Common myeloid progenitor, CD34-positive (primary cell): ENCODE measurements at regions not wholly inside any gene's neighbourhood (a gene's known extent, or its start where the extent isn't known, plus 50 kb on each side); places are given as distances from the start of the nearest gene placed in this dataset.

Experiments
- CTCF ChIA-PET: fragments of 350-600 bp; sonication (Branson Sonifier 250); formaldehyde crosslinking; loops from one replicate; lab custom pipeline; 2021; ENCODE audit warnings: antibody characterized with exemption; lab: Charles Lee
- POLR2A ChIA-PET: fragments of 350-600 bp; sonication (Branson Sonifier 250); formaldehyde crosslinking; loops from one replicate; lab custom pipeline; 2021; ENCODE audit warnings: antibody characterized with exemption; lab: Charles Lee
- DNase-seq, 3 donors: peaks; one replicate each; pipeline versions ENCODE4 v3.0.0 to v3.0.0-alpha.2; 2013
- H3K27ac ChIP-seq, 2 experiments: 1 replicate in 1 of 2; 2 replicates in 1 of 2; pipeline ENCODE4 v1.7.0; 2013; ENCODE audit warnings: inconsistent platforms in 2 of 2, low read length in 2 of 2, mild to moderate bottlenecking in 2 of 2, low read depth in 1 of 2, moderate library complexity in 1 of 2; ENCODE audit not compliant: severe bottlenecking in 2 of 2, insufficient read depth in 1 of 2, poor library complexity in 1 of 2
- H3K27me3 ChIP-seq, 5 experiments: replicated peaks in 2 of 5; 1 replicate in 3 of 5; 2 replicates in 2 of 5; pipeline versions ENCODE4 v1.6.1 to v1.7.0; 2013; ENCODE audit warnings: low read length in 4 of 5, mild to moderate bottlenecking in 2 of 5, moderate library complexity in 2 of 5, inconsistent platforms in 1 of 5; ENCODE audit not compliant: insufficient read depth in 5 of 5, control insufficient read depth in 4 of 5
- H3K36me3 ChIP-seq, 4 experiments: 1 replicate in 2 of 4; 2 replicates in 2 of 4; pipeline versions ENCODE4 v1.6.1 to v1.7.0; 2013; ENCODE audit warnings: low read length in 3 of 4, control low read depth in 1 of 4, mild to moderate bottlenecking in 1 of 4; ENCODE audit not compliant: control insufficient read depth in 4 of 4, insufficient read depth in 4 of 4
- H3K4me1 ChIP-seq, 4 experiments: 1 replicate in 3 of 4; 2 replicates in 1 of 4; pipeline versions ENCODE4 v1.6.1 to v1.7.1; 2013; ENCODE audit warnings: low read length in 3 of 4, mild to moderate bottlenecking in 3 of 4, control low read depth in 1 of 4, inconsistent platforms in 1 of 4, moderate library complexity in 1 of 4; ENCODE audit not compliant: control insufficient read depth in 4 of 4, insufficient read depth in 4 of 4; ENCODE audit errors: control extremely low read depth in 1 of 4
- H3K4me3 ChIP-seq, 7 experiments: 1 replicate in 4 of 7; 2 replicates in 3 of 7; pipeline versions ENCODE4 v1.5.1 to v1.7.0; 2013; ENCODE audit warnings: mild to moderate bottlenecking in 7 of 7, low read length in 6 of 7, moderate library complexity in 6 of 7, inconsistent platforms in 2 of 7, low read depth in 2 of 7, control low read depth in 1 of 7; ENCODE audit not compliant: insufficient read depth in 4 of 7, control insufficient read depth in 1 of 7; ENCODE audit errors: extremely low read depth in 1 of 7
- H3K9me3 ChIP-seq, 5 experiments: 1 replicate in 4 of 5; 2 replicates in 1 of 5; pipeline versions ENCODE4 v1.6.1 to v1.7.1; 2013; ENCODE audit warnings: low read length in 4 of 5, mild to moderate bottlenecking in 2 of 5, inconsistent platforms in 1 of 5, low read depth in 1 of 5, moderate library complexity in 1 of 5; ENCODE audit not compliant: control insufficient read depth in 4 of 5, insufficient read depth in 2 of 5; ENCODE audit errors: control extremely low read depth in 1 of 5
- WGBS: methylation state at CpG from one replicate; pipeline ENCODE4 v1.1.5; 2013; ENCODE audit not compliant: insufficient coverage; 5-methylcytosine and 5-hydroxymethylcytosine counted together

DNA sequence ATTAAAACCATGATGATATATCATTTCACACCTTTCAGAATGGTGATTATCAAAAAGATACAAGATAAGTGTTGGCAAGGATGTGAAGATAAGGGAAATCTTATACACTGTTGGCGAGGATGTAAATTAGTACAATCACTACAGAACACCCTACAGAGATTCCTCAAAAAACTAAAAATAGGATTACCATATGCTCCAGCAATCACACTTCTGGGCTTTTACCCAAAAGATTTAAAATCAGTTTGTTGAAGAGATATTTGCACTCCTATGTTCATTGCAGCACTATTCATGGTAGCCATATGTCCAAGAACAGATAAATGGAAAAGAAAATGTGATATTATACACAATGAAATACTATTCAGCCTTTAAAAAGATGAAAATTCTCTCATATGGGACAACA lies 240.4 kb downstream of the GABRG1 start:
- H3K36me3 ChIP-seq = no peaks in the 10 kb centered on the region
- POLR2A ChIA-PET = no interaction called here
- no peaks in the 10 kb centered on the region for H3K4me1 ChIP-seq
- CTCF ChIA-PET = no interaction called here
- peaks cover 0 to 7% (median 0%) of the 10 kb centered on the region in 5 experiments for H3K9me3 ChIP-seq
- H3K4me3 ChIP-seq = no peak overlapping the region
- no CpG with 5 or more reads among the region's 1 CpG for whole genome bisulfite sequencing
- no peak overlapping the region for H3K27ac ChIP-seq
- DNase-seq = no peak
- no peaks in the 10 kb centered on the region for H3K27me3 ChIP-seq

DNA sequence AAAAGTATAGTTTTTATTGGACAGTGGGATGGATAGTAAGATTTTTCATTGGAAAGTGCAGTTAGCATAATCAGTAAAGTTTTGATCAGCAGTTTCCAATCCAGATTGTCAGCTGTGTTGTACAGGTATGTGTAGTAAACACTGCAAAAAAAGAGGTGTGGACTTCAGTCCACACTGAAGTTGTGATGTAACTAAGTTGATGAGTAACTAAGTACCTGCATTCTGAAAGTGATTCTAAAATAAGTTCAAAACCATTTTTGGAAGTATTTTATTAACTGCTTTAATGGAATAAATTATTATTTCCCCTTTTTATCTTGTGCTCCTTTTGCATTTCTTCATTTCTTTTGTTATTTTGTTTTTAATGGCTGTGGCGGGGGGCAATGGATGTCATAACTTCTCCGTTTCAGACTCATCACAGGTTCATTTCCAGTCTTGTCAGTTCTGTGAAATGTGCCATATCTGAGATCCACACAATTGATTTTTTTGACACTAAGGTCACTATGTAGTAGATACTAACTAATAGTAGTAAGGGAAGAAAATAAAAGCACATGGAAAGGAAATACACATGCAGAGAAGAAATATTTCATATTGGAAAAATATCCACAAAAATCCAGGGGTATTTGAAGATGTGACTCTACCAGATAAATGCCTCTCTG lies 247.5 kb downstream of the GABRG1 start:
- ChIA-PET CTCF (interaction anchor here (0.7 kb wide), 1 partner anchor 10 kb away, joined by 3 read pairs; no protein-coding TSS in a partner anchor), POLR2A (no interaction called here)
- no peaks in the 10 kb centered on the region for H3K27me3 ChIP-seq
- no CpG with 5 or more reads among the region's 2 CpGs for WGBS
- H3K4me3 ChIP-seq = no peak overlapping the region
- no peaks in the 10 kb centered on the region for H3K9me3 ChIP-seq
- no peaks in the 10 kb centered on the region for H3K36me3 ChIP-seq
- H3K4me1 ChIP-seq = no peaks in the 10 kb centered on the region
- H3K27ac ChIP-seq = no peak overlapping the region
- no peak for DNase-seq

DNA sequence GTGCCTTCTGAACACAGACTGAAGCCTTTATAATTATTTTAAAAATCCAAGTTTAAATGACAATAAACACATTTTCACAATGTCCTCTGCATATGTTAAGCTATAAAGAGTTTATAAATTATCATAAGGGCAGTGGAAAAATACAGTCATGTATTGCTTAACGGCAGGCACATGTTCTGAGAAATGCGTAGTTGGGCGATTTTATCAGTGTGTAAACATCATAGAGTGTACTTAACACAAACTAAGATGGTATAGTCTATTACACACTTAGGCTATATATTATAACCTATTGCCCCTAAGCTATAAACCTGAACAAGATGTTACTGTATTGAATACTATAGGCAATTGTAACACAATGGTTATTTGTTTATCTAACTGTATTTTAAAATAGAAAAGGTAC lies 254.7 kb downstream of the GABRG1 start:
- ChIA-PET POLR2A (interaction anchor here (1.4 kb wide), 1 partner anchor 27 kb away, joined by 4 read pairs; no protein-coding TSS in a partner anchor), CTCF (interaction anchor here (0.9 kb wide), 1 partner anchor 11 kb away, joined by 3 read pairs; no protein-coding TSS in a partner anchor)
- WGBS = no CpG with 5 or more reads among the region's 3 CpGs

DNA sequence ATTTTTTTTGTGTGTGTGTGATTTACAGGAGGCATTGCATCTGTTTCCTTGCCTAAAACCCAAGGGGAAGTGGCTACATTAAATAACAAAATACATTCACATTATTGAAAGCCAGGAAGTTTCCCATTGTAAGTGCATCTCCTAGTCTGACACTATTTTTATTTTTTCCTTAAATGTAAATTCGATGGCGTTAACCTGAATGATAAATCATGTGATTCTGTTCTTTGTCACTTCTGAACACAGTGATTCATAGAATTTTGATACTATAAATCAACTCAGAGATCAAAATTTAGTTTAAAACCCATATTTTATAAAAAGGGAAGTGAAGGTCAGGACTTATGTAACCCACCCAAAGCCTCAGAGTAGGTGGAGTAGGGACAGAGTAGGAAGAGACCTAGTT lies 258.1 kb downstream of the GABRG1 start:
- DNase-seq = peak; percentile 37 to 82 (median 77)
- Histone ChIP-seq H3K27me3 (no peaks in the 10 kb centered on the region), H3K4me1 (peaks cover 3 to 33% (median 11%) of the 10 kb centered on the region in 4 experiments), H3K36me3 (no peaks in the 10 kb centered on the region), H3K4me3 (no peak overlapping the region), H3K9me3 (no peaks in the 10 kb centered on the region), H3K27ac (peak overlapping the region in 1 of 2 experiments; percentile 21)
- ChIA-PET POLR2A (no interaction called here), CTCF (no interaction called here)
- no CpG with 5 or more reads among the region's 2 CpGs for WGBS

More for the DNA sequence above, 254.7 kb downstream of the GABRG1 start:
- Histone ChIP-seq H3K36me3 (no peaks in the 10 kb centered on the region), H3K27me3 (no peaks in the 10 kb centered on the region), H3K4me1 (peaks cover 3 to 16% (median 11%) of the 10 kb centered on the region in 4 experiments), H3K27ac (no peak overlapping the region), H3K9me3 (no peaks in the 10 kb centered on the region), H3K4me3 (no peak overlapping the region)
- DNase-seq = no peak

DNA sequence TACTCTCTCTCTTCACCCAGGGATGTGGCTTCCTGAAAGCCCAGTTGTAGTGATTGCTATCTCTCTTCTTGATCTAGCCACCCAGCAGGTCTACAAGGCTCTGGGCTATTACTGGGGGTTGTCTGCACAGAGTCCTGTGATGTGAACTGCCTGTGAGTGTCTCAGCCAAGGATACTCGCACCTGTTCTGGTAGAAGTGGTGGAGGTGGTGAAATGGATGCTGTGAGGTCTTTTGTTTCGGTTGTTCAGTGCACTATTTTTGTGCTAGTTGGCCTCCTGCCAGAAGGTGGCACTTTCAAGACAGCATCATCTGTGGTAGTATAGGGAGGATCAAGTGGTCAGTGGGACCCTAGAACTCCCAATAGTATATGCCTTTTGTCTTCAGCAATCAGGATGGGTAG lies 268.0 kb downstream of the GABRG1 start:
- Histone ChIP-seq H3K27ac (no peak overlapping the region), H3K9me3 (peaks cover 0 to 12% (median 2%) of the 10 kb centered on the region in 5 experiments), H3K4me3 (no peak overlapping the region), H3K27me3 (no peaks in the 10 kb centered on the region), H3K4me1 (peaks cover 0 to 5% (median 0%) of the 10 kb centered on the region in 4 experiments), H3K36me3 (no peaks in the 10 kb centered on the region)
- no peak for DNase-seq
- WGBS = 100% methylated on average over 1 of the region's 2 CpGs
- CTCF ChIA-PET = no interaction called here
- POLR2A ChIA-PET = no interaction called here

DNA sequence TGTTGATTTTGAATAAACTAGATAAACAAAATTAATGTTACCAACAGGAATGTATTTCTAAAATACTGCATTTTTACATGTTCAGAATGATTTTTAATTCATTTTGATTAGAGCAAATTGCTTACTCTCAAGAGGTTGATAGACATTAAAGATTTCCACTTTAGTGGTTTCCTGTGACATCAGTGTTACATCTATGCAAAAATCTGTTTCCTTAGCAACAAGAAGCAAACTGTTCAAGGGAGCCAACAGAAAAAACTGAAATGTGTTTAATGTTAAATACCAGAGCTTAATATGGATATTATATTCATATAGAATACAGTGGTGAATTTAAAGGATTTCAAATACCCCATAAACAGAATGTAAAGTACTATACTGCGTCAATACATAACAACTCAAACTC lies 277.8 kb downstream of the GABRG1 start:
- Histone ChIP-seq H3K9me3 (no peaks in the 10 kb centered on the region), H3K4me3 (no peak overlapping the region), H3K36me3 (no peaks in the 10 kb centered on the region), H3K4me1 (peaks cover 0 to 11% (median 4%) of the 10 kb centered on the region in 4 experiments), H3K27me3 (no peaks in the 10 kb centered on the region), H3K27ac (peak overlapping the region; percentile 73 to 75)
- ChIA-PET POLR2A (no interaction called here), CTCF (no interaction called here)
- WGBS = 83% methylated on average over 1 of the region's 1 CpG
- peak; percentile 65 to 85 (median 78) for DNase-seq

DNA sequence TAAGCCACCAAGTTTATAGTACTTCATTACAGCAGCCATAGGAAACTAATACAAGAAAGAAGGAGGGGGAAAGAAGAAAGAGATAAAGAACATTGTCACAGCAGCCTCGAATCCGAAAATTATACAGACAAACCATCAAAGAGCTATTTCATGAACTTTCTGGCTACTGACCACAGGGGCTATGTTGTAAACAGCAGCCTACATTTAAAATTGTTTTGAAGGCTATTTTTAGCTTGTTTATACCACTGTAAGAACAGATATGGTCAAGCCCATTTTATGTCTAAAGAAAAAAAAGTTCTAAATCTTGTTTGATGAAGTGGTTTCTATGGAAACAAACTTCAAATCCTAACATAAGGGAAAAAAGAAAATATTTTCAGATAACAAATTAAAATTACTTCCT lies 282.1 kb downstream of the GABRG1 start:
- no peaks in the 10 kb centered on the region for H3K36me3 ChIP-seq
- H3K9me3 ChIP-seq = no peaks in the 10 kb centered on the region
- ChIA-PET POLR2A (interaction anchor here (0.9 kb wide), 1 partner anchor 27 kb away, joined by 4 read pairs; no protein-coding TSS in a partner anchor), CTCF (no interaction called here)
- H3K27ac ChIP-seq = no peak overlapping the region
- no peak for DNase-seq
- no peak overlapping the region for H3K4me3 ChIP-seq
- no peaks in the 10 kb centered on the region for H3K27me3 ChIP-seq
- peaks cover 0 to 11% (median 4%) of the 10 kb centered on the region in 4 experiments for H3K4me1 ChIP-seq
- no CpG with 5 or more reads among the region's 2 CpGs for WGBS
